PFSK-1 (cell line): ENCODE measurements at regions not wholly inside any gene's neighbourhood (a gene's known extent, or its start where the extent isn't known, plus 50 kb on each side); places are given as distances from the start of the nearest gene placed in this dataset.

Experiments
- FOXP2 ChIP-seq: optimal IDR thresholded peaks from 2 replicates; pipeline ENCODE3; 2011; ENCODE audit warnings: borderline replicate concordance, control low read depth, inconsistent platforms; ENCODE audit not compliant: insufficient read depth; ENCODE audit errors: extremely low read length, extremely low read depth
- POLR2AphosphoS5 ChIP-seq: IDR thresholded peaks from 2 replicates; pipeline ENCODE4 v1.6.1; 2012; ENCODE audit warnings: low read depth, mild to moderate bottlenecking, control low read depth, low read length, moderate library complexity
- REST ChIP-seq, 2 experiments: IDR thresholded peaks; 2 replicates each; pipeline versions ENCODE4 v1.6.1 to v1.8.0; 2011 to 2012; ENCODE audit warnings: low read depth in 2 of 2, low read length in 2 of 2, control low read depth in 1 of 2, inconsistent platforms in 1 of 2, mild to moderate bottlenecking in 1 of 2, moderate library complexity in 1 of 2; ENCODE audit not compliant: insufficient read depth in 1 of 2
- SIN3A ChIP-seq: IDR thresholded peaks from 2 replicates; pipeline ENCODE4 v1.6.1; 2012; ENCODE audit warnings: mild to moderate bottlenecking, low read length, moderate library complexity, borderline replicate concordance; ENCODE audit not compliant: insufficient read depth
- TAF1 ChIP-seq: IDR thresholded peaks from 2 replicates; pipeline ENCODE4 v1.6.1; 2012; ENCODE audit warnings: low read length, control low read depth, borderline replicate concordance; ENCODE audit not compliant: insufficient read depth

- TF ChIP-seq POLR2AphosphoS5: no peak
- no peak for TF ChIP-seq FOXP2
- no peak for TF ChIP-seq SIN3A
- TF ChIP-seq REST (IDR thresholded peaks at IDR 0.05; ENCODE audit: insufficient read depth in 1 of 2, low read depth in 2 of 2, low read length in 2 of 2): no peak
- TF ChIP-seq TAF1: no peak
Observed at GRCh38 chr2:10964052-10964790, 52.5 kb downstream of the KCNF1 start.

GRCh38 chr2:10965241-10965843, 53.6 kb downstream of the KCNF1 start:
- no peak for TF ChIP-seq FOXP2
- TF ChIP-seq POLR2AphosphoS5: no peak
- TF ChIP-seq TAF1: no peak
- no peak for TF ChIP-seq REST (IDR thresholded peaks at IDR 0.05; ENCODE audit: insufficient read depth in 1 of 2, low read depth in 2 of 2, low read length in 2 of 2)
- no peak for TF ChIP-seq SIN3A

GRCh38 chr2:10966056-10966455, 54.3 kb downstream of the KCNF1 start:
- TF ChIP-seq SIN3A: no peak
- no peak for TF ChIP-seq TAF1
- no peak for TF ChIP-seq FOXP2
- no peak for TF ChIP-seq REST (IDR thresholded peaks at IDR 0.05; ENCODE audit: insufficient read depth in 1 of 2, low read depth in 2 of 2, low read length in 2 of 2)
- TF ChIP-seq POLR2AphosphoS5: no peak

- TF ChIP-seq SIN3A: no peak
Observed at GRCh38 chr2:10966741-10967140, 55.0 kb downstream of the KCNF1 start.

GRCh38 chr2:10968176-10968575, 56.4 kb downstream of the KCNF1 start:
- TF ChIP-seq SIN3A (no peak), FOXP2 (no peak), POLR2AphosphoS5 (no peak), REST (IDR thresholded peaks at IDR 0.05; ENCODE audit: insufficient read depth in 1 of 2, low read depth in 2 of 2, low read length in 2 of 2) (no peak), TAF1 (no peak)
